ENCODE measurements at regions not wholly inside any gene's neighbourhood (a gene's known extent, or its start where the extent isn't known, plus 50 kb on each side); places are given as distances from the start of the nearest gene placed in this dataset.

DNA sequence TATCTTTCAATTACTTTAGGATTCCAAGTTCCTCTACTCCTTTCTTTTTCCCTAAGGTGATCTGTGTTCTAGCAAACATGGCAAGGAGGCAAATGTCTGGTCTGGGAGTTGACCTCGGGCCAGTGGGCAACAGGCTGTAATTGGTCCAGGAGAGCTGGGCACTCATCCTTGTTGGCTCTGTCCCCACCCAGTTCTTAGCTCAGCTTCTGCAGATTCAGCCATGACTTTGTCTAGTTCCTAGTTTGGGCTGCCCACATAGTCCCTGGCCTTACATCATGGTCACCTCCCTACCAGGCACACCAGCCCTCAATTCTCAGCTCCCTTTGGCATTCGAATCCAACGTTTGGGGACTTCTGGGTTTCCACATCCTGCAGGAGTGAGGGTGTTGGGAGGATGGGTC, 92.1 kb upstream of the DAP start:
- TF ChIP-seq, protein P1, sequence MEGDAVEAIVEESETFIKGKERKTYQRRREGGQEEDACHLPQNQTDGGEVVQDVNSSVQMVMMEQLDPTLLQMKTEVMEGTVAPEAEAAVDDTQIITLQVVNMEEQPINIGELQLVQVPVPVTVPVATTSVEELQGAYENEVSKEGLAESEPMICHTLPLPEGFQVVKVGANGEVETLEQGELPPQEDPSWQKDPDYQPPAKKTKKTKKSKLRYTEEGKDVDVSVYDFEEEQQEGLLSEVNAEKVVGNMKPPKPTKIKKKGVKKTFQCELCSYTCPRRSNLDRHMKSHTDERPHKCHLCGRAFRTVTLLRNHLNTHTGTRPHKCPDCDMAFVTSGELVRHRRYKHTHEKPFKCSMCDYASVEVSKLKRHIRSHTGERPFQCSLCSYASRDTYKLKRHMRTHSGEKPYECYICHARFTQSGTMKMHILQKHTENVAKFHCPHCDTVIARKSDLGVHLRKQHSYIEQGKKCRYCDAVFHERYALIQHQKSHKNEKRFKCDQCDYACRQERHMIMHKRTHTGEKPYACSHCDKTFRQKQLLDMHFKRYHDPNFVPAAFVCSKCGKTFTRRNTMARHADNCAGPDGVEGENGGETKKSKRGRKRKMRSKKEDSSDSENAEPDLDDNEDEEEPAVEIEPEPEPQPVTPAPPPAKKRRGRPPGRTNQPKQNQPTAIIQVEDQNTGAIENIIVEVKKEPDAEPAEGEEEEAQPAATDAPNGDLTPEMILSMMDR (IDR thresholded peaks at IDR 0.05; ENCODE audit: low read length): no peak
- no peak for TF ChIP-seq EZH2 (optimal IDR thresholded peaks at IDR 0.05; ENCODE audit: low read depth, low read length)

All from MM.1S (cell line).